ENCODE measurements at regions not wholly inside any gene's neighbourhood (a gene's known extent, or its start where the extent isn't known, plus 50 kb on each side); places are given as distances from the start of the nearest gene placed in this dataset.

GRCh38 chr6:114534813-114535212, 192.0 kb upstream of the HS3ST5 start:
- no peaks in the 10 kb centered on the region for H3K27me3 ChIP-seq (ENCODE audit: control insufficient read depth, insufficient read depth, low read length)
- no peak overlapping the region for H3K27ac ChIP-seq (ENCODE audit: low read length)
- no peaks in the 10 kb centered on the region for H3K9me3 ChIP-seq (ENCODE audit: control insufficient read depth, low read depth, low read length)
- WGBS (ENCODE audit: insufficient coverage, low lambda C conversion rate): no CpG with 5 or more reads among the region's 4 CpGs
- H3K4me3 ChIP-seq (ENCODE audit: low read length): no peak overlapping the region
- no peak for DNase-seq
- no peaks in the 10 kb centered on the region for H3K36me3 ChIP-seq (ENCODE audit: control insufficient read depth, insufficient read depth, low read length)
- no peaks in the 10 kb centered on the region for H3K4me1 ChIP-seq (ENCODE audit: control insufficient read depth, insufficient read depth, low read length)

DNA sequence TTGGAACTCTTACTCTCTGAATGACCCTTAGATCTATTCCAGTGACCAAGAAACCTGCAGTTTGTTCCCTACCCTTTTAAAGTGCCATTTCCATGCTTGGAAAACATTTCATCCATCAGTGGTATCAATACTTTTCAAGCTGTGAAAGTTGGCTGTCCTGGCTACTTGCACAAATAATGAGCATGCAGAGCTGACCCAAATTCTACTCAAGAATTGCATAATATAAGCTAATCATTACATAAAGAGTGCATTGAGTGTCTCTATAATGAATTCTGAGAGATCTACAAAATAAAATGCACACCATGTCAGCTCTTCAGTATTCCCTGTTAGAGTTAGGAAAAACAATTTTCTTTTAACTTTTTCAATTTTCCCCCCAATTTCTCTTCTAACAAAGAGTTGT, 181.3 kb upstream of the HS3ST5 start:
- H3K4me3 ChIP-seq (ENCODE audit: low read length): no peak overlapping the region
- H3K9me3 ChIP-seq (ENCODE audit: control insufficient read depth, low read depth, low read length): no peaks in the 10 kb centered on the region
- no peaks in the 10 kb centered on the region for H3K4me1 ChIP-seq (ENCODE audit: control insufficient read depth, insufficient read depth, low read length)
- H3K27me3 ChIP-seq (ENCODE audit: control insufficient read depth, insufficient read depth, low read length): no peaks in the 10 kb centered on the region
- H3K36me3 ChIP-seq (ENCODE audit: control insufficient read depth, insufficient read depth, low read length): no peaks in the 10 kb centered on the region
- DNase-seq: no peak
- no peak overlapping the region for H3K27ac ChIP-seq (ENCODE audit: low read length)

DNA sequence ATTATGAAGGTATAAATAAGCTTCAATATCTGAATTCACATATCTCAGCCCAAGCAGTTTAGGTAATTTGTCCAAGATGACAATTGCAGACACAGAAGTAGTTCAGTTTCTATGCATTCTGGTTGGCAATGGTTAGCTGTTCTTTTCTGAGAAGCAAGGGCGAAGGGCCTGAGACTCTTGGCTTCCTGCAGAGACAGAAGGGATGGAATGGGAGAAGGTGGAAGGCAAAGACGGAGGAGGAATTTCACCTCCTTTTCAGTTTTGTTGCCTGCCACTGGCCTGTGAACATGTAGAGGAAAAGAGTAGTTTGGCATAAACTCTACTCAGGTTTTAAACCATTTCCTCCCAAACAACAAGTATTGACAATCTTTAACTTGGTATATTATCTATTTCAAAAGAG, 180.7 kb upstream of the HS3ST5 start:
- H3K9me3 ChIP-seq (ENCODE audit: control insufficient read depth, low read depth, low read length): no peaks in the 10 kb centered on the region
- no peaks in the 10 kb centered on the region for H3K4me1 ChIP-seq (ENCODE audit: control insufficient read depth, insufficient read depth, low read length)
- no CpG with 5 or more reads among the region's 2 CpGs for WGBS (ENCODE audit: insufficient coverage, low lambda C conversion rate)
- no peaks in the 10 kb centered on the region for H3K36me3 ChIP-seq (ENCODE audit: control insufficient read depth, insufficient read depth, low read length)
- H3K4me3 ChIP-seq (ENCODE audit: low read length): no peak overlapping the region
- no peak for DNase-seq
- no peaks in the 10 kb centered on the region for H3K27me3 ChIP-seq (ENCODE audit: control insufficient read depth, insufficient read depth, low read length)
- H3K27ac ChIP-seq (ENCODE audit: low read length): no peak overlapping the region

GRCh38 chr6:114521926-114522325, 179.1 kb upstream of the HS3ST5 start:
- DNase-seq: no peak
- no peaks in the 10 kb centered on the region for H3K9me3 ChIP-seq (ENCODE audit: control insufficient read depth, low read depth, low read length)
- WGBS (ENCODE audit: insufficient coverage, low lambda C conversion rate): 97% methylated on average over 3 of the region's 3 CpGs

GRCh38 chr6:114520976-114521375, 178.2 kb upstream of the HS3ST5 start:
- no peak overlapping the region for H3K27ac ChIP-seq (ENCODE audit: low read length)
- no peaks in the 10 kb centered on the region for H3K27me3 ChIP-seq (ENCODE audit: control insufficient read depth, insufficient read depth, low read length)
- H3K9me3 ChIP-seq (ENCODE audit: control insufficient read depth, low read depth, low read length): no peaks in the 10 kb centered on the region
- DNase-seq: no peak
- WGBS (ENCODE audit: insufficient coverage, low lambda C conversion rate): 75% methylated on average over 3 of the region's 3 CpGs
- no peaks in the 10 kb centered on the region for H3K4me1 ChIP-seq (ENCODE audit: control insufficient read depth, insufficient read depth, low read length)
- no peak overlapping the region for H3K4me3 ChIP-seq (ENCODE audit: low read length)
- no peaks in the 10 kb centered on the region for H3K36me3 ChIP-seq (ENCODE audit: control insufficient read depth, insufficient read depth, low read length)

More at GRCh38 chr6:114521926-114522325, 179.1 kb upstream of the HS3ST5 start:
- no peak overlapping the region for H3K27ac ChIP-seq (ENCODE audit: low read length)
- H3K4me1 ChIP-seq (ENCODE audit: control insufficient read depth, insufficient read depth, low read length): no peaks in the 10 kb centered on the region
- H3K4me3 ChIP-seq (ENCODE audit: low read length): no peak overlapping the region
- H3K27me3 ChIP-seq (ENCODE audit: control insufficient read depth, insufficient read depth, low read length): no peaks in the 10 kb centered on the region
- H3K36me3 ChIP-seq (ENCODE audit: control insufficient read depth, insufficient read depth, low read length): no peaks in the 10 kb centered on the region

- no CpG with 5 or more reads among the region's 1 CpG for WGBS (ENCODE audit: insufficient coverage, low lambda C conversion rate)
- no peak for DNase-seq
- Histone ChIP-seq H3K36me3 (ENCODE audit: control insufficient read depth, insufficient read depth, low read length) (no peaks in the 10 kb centered on the region), H3K4me1 (ENCODE audit: control insufficient read depth, insufficient read depth, low read length) (no peaks in the 10 kb centered on the region), H3K4me3 (ENCODE audit: low read length) (no peak overlapping the region), H3K9me3 (ENCODE audit: control insufficient read depth, low read depth, low read length) (no peaks in the 10 kb centered on the region), H3K27ac (ENCODE audit: low read length) (no peak overlapping the region), H3K27me3 (ENCODE audit: control insufficient read depth, insufficient read depth, low read length) (no peaks in the 10 kb centered on the region)
Measured at GRCh38 chr6:114514170-114514569, 171.3 kb upstream of the HS3ST5 start.

GRCh38 chr6:114471450-114471849, 128.6 kb upstream of the HS3ST5 start:
- no peak overlapping the region for H3K4me3 ChIP-seq (ENCODE audit: low read length)
- H3K9me3 ChIP-seq (ENCODE audit: control insufficient read depth, low read depth, low read length): no peaks in the 10 kb centered on the region
- no CpG with 5 or more reads among the region's 3 CpGs for WGBS (ENCODE audit: insufficient coverage, low lambda C conversion rate)
- no peaks in the 10 kb centered on the region for H3K27me3 ChIP-seq (ENCODE audit: control insufficient read depth, insufficient read depth, low read length)
- H3K4me1 ChIP-seq (ENCODE audit: control insufficient read depth, insufficient read depth, low read length): no peaks in the 10 kb centered on the region
- H3K36me3 ChIP-seq (ENCODE audit: control insufficient read depth, insufficient read depth, low read length): no peaks in the 10 kb centered on the region
- H3K27ac ChIP-seq (ENCODE audit: low read length): no peak overlapping the region
- DNase-seq: no peak

DNA sequence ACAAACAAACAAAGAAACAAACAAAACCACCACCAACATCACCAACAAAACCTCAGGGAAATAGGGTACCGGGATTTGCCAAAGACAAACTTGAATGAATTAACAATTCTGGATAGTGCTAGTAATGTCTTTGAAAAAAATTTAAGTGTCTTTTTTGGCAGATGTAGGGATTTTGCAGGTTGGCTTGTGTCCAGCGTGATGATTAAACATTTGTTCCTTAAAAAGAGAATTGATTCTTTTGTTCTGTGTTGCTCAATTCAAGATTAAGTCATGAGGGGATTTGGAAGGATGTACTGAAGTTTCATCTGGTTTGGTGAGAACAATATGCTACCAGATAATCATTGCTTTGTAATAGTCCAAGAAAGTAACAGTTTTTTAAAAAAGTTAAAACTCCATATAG, 125.1 kb upstream of the HS3ST5 start:
- no CpG with 5 or more reads among the region's 2 CpGs for WGBS (ENCODE audit: insufficient coverage, low lambda C conversion rate)
- no peak overlapping the region for H3K4me3 ChIP-seq (ENCODE audit: low read length)

GRCh38 chr6:114465511-114465910, 122.7 kb upstream of the HS3ST5 start:
- DNase-seq: no peak
- no peak overlapping the region for H3K27ac ChIP-seq (ENCODE audit: low read length)
- H3K4me3 ChIP-seq (ENCODE audit: low read length): no peak overlapping the region
- no peaks in the 10 kb centered on the region for H3K4me1 ChIP-seq (ENCODE audit: control insufficient read depth, insufficient read depth, low read length)
- H3K9me3 ChIP-seq (ENCODE audit: control insufficient read depth, low read depth, low read length): no peaks in the 10 kb centered on the region
- no peaks in the 10 kb centered on the region for H3K27me3 ChIP-seq (ENCODE audit: control insufficient read depth, insufficient read depth, low read length)
- 83% methylated on average over 3 of the region's 4 CpGs for WGBS (ENCODE audit: insufficient coverage, low lambda C conversion rate)
- H3K36me3 ChIP-seq (ENCODE audit: control insufficient read depth, insufficient read depth, low read length): no peaks in the 10 kb centered on the region

More for the DNA sequence above, 125.1 kb upstream of the HS3ST5 start:
- H3K27me3 ChIP-seq (ENCODE audit: control insufficient read depth, insufficient read depth, low read length): no peaks in the 10 kb centered on the region
- H3K27ac ChIP-seq (ENCODE audit: low read length): no peak overlapping the region
- no peaks in the 10 kb centered on the region for H3K9me3 ChIP-seq (ENCODE audit: control insufficient read depth, low read depth, low read length)
- no peak for DNase-seq
- no peaks in the 10 kb centered on the region for H3K36me3 ChIP-seq (ENCODE audit: control insufficient read depth, insufficient read depth, low read length)
- H3K4me1 ChIP-seq (ENCODE audit: control insufficient read depth, insufficient read depth, low read length): no peaks in the 10 kb centered on the region

DNA sequence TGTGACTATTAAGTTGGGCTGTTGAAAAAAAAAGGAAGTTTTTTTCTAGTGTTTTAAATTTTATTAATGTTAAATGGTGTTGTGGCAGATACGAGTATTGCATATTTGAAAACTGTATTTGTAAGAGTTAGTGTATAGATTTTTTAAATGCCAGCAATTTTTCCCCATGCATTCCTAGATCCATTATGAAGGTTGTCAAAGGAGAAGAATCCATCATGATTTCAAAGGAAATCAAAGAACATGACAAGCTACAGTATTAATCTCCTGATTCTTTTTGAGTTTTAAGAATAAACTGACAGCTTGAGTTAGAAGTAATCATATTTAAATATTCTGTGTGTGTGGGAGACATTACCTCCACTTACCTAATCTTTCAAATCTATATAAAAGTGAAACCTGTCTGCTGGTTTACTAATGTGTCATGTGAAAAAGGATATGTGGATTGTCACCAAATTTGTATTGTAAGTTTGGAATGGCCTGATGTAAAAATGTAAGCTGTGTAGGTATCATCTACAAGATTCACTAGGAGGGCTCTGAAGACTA, 111.0 kb upstream of the HS3ST5 start:
- H3K27ac ChIP-seq (ENCODE audit: low read length): no peak overlapping the region
- DNase-seq: no peak
- H3K9me3 ChIP-seq (ENCODE audit: control insufficient read depth, low read depth, low read length): no peaks in the 10 kb centered on the region
- WGBS (ENCODE audit: insufficient coverage, low lambda C conversion rate): no CpG with 5 or more reads among the region's 1 CpG
- no peak overlapping the region for H3K4me3 ChIP-seq (ENCODE audit: low read length)
- H3K4me1 ChIP-seq (ENCODE audit: control insufficient read depth, insufficient read depth, low read length): no peaks in the 10 kb centered on the region
- H3K27me3 ChIP-seq (ENCODE audit: control insufficient read depth, insufficient read depth, low read length): no peaks in the 10 kb centered on the region
- H3K36me3 ChIP-seq (ENCODE audit: control insufficient read depth, insufficient read depth, low read length): no peaks in the 10 kb centered on the region

GRCh38 chr6:114452785-114453401, 110.1 kb upstream of the HS3ST5 start:
- Histone ChIP-seq H3K9me3 (ENCODE audit: control insufficient read depth, low read depth, low read length) (no peaks in the 10 kb centered on the region), H3K4me1 (ENCODE audit: control insufficient read depth, insufficient read depth, low read length) (no peaks in the 10 kb centered on the region), H3K36me3 (ENCODE audit: control insufficient read depth, insufficient read depth, low read length) (no peaks in the 10 kb centered on the region), H3K4me3 (ENCODE audit: low read length) (no peak overlapping the region), H3K27ac (ENCODE audit: low read length) (no peak overlapping the region), H3K27me3 (ENCODE audit: control insufficient read depth, insufficient read depth, low read length) (no peaks in the 10 kb centered on the region)
- 67% methylated on average over 1 of the region's 4 CpGs for WGBS (ENCODE audit: insufficient coverage, low lambda C conversion rate)
- DNase-seq: no peak
